Prostate gland (tissue), 2 donors: ENCODE measurements at regions not wholly inside any gene's neighbourhood (a gene's known extent, or its start where the extent isn't known, plus 50 kb on each side); places are given as distances from the start of the nearest gene placed in this dataset.
"Not testable (repeated sequence)": the region's sequence is repeated elsewhere in the genome, so short reads cannot be mapped to it uniquely, and the experiment has no call there.

ENCODE experiments used
- CTCF ChIP-seq, 4 experiments: fragments of 200-600 bp in 2 of 4; fragments of 450-650 bp in 2 of 4; sonication (generic) in 2 of 4; IDR thresholded peaks; 1 replicate in 3 of 4; 2 replicates in 1 of 4; pipeline ENCODE4 v1.5.1; 2016 to 2019; ENCODE audit warnings: antibody characterized with exemption in 4 of 4, mild to moderate bottlenecking in 2 of 4, moderate library complexity in 2 of 4
- POLR2A ChIP-seq: fragments of 450-650 bp; IDR thresholded peaks from one replicate; pipeline ENCODE4 v1.6.1; 2016; ENCODE audit warnings: antibody characterized with exemption, mild to moderate bottlenecking

GRCh38 chr15:22137572-22137971 is 57.2 kb downstream of the OR4M2 start:
- not testable (repeated sequence) for TF ChIP-seq POLR2A; CTCF (IDR thresholded peaks at IDR 0.05)
